GM19043 (cell line): ENCODE measurements at regions not wholly inside any gene's neighbourhood (a gene's known extent, or its start where the extent isn't known, plus 50 kb on each side); places are given as distances from the start of the nearest gene placed in this dataset.
"Not testable (repeated sequence)": the region's sequence is repeated elsewhere in the genome, so short reads cannot be mapped to it uniquely, and the experiment has no call there.

Experiments
- ATAC-seq: cut with Tn5 transposase; IDR thresholded peaks from one replicate; pipeline ENCODE4 v1.9.1; 2021; ENCODE audit warnings: low read depth; ENCODE audit not compliant: unreplicated experiment

GRCh38 chr11:115649461-115649860 lies 145.2 kb upstream of the CADM1 start:
- ATAC-seq: no peak

- no peak for ATAC-seq
Measured at GRCh38 chr11:115645631-115646317, 141.6 kb upstream of the CADM1 start.

- ATAC-seq: no peak
Measured at GRCh38 chr11:115644856-115645255, 140.6 kb upstream of the CADM1 start.

- ATAC-seq: no peak
Measured at GRCh38 chr11:115643549-115644270, 139.5 kb upstream of the CADM1 start.

- no peak for ATAC-seq
Measured at GRCh38 chr11:115642660-115643059, 138.4 kb upstream of the CADM1 start.

GRCh38 chr11:115637599-115638241 lies 133.5 kb upstream of the CADM1 start:
- no peak for ATAC-seq

- no peak for ATAC-seq
Measured at GRCh38 chr11:115636753-115637527, 132.7 kb upstream of the CADM1 start.

GRCh38 chr11:115633977-115634376 lies 129.8 kb upstream of the CADM1 start:
- not testable (repeated sequence) for ATAC-seq

GRCh38 chr11:115632061-115632460 lies 127.8 kb upstream of the CADM1 start:
- ATAC-seq: no peak

GRCh38 chr11:115631609-115632008 lies 127.4 kb upstream of the CADM1 start:
- ATAC-seq: no peak

- no peak for ATAC-seq
Measured at GRCh38 chr11:115630214-115630613, 126.0 kb upstream of the CADM1 start.

GRCh38 chr11:115629456-115630015 lies 125.3 kb upstream of the CADM1 start:
- ATAC-seq: no peak

GRCh38 chr11:115627666-115628460 lies 123.6 kb upstream of the CADM1 start:
- no peak for ATAC-seq

GRCh38 chr11:115627071-115627470 lies 122.9 kb upstream of the CADM1 start:
- no peak for ATAC-seq

GRCh38 chr11:115626414-115626813 lies 122.2 kb upstream of the CADM1 start:
- no peak for ATAC-seq

- no peak for ATAC-seq
Measured at GRCh38 chr11:115625502-115625901, 121.3 kb upstream of the CADM1 start.

- ATAC-seq: no peak
Measured at GRCh38 chr11:115624065-115624464, 119.8 kb upstream of the CADM1 start.

- no peak for ATAC-seq
Measured at GRCh38 chr11:115623021-115623451, 118.8 kb upstream of the CADM1 start.

GRCh38 chr11:115618428-115618827 lies 114.2 kb upstream of the CADM1 start:
- ATAC-seq: no peak

GRCh38 chr11:115617767-115618166 lies 113.6 kb upstream of the CADM1 start:
- ATAC-seq: no peak
